K562 (cell line): ENCODE measurements at regions not wholly inside any gene's neighbourhood (a gene's known extent, or its start where the extent isn't known, plus 50 kb on each side); places are given as distances from the start of the nearest gene placed in this dataset.

Experiments used
- ATAC-seq: fragments of 200-7000 bp; cut with Tn5 transposase; 3 replicates; pipeline ENCODE4 v1.9.1; 2020; ENCODE audit warnings: moderate library complexity
- BruUV-seq: library from RNA; stranded (reverse); fragments of 400-500 nt; replicated peaks from 2 replicates; lab custom pipeline; 2021; lab: Mats Ljungman, UMichigan
- CTCF ChIA-PET: fragments of 300-600 bp; formaldehyde crosslinking; extraction: SDS; loops from one replicate; lab custom pipeline; 2021; ENCODE audit warnings: low intra/inter-chr PET ratio; lab: Yijun Ruan, JAX
- POLR2A ChIA-PET: fragments of 300-600, 350-650 bp; sonication (Branson Sonifier 250); formaldehyde crosslinking; extraction: SDS; loops from one replicate; lab custom pipeline; 2021; ENCODE audit warnings: antibody characterized with exemption, inconsistent platforms; lab: Yijun Ruan, JAX
- DNase-seq, 4 experiments: peaks; one replicate each; pipeline versions ENCODE4 v3.0.0 to v3.0.0-alpha.2; 2011 to 2018; ENCODE audit warnings: low spot score in 3 of 4, mixed read lengths in 3 of 4; ENCODE audit errors: extremely low read depth in 1 of 4
- FAIRE-seq: peaks from 2 replicates; lab custom pipeline; 2011; peaks lifted over from hg19 to GRCh38; lab: Jason Lieb, UNC
- H2AFZ ChIP-seq: 2 replicates; pipeline ENCODE4 v1.6.0; 2011; ENCODE audit warnings: low read depth, low read length, control low read depth, inconsistent platforms
- H3K27ac ChIP-seq: fragments of 200-600 bp; 3 replicates; pipeline ENCODE4 v1.8.0; 2011; ENCODE audit warnings: low read depth, mild to moderate bottlenecking, control low read depth, inconsistent platforms, low read length, moderate library complexity, mixed read lengths; ENCODE audit errors: extremely low read depth
- H3K27me3 ChIP-seq, 2 experiments: fragments of 300-600 bp in 1 of 2; 2 replicates in 1 of 2; 3 replicates in 1 of 2; pipeline versions ENCODE4 v1.6.0 to v1.8.0; 2011; ENCODE audit warnings: inconsistent platforms in 2 of 2, low read length in 2 of 2, mild to moderate bottlenecking in 1 of 2, mixed read lengths in 1 of 2, moderate library complexity in 1 of 2; ENCODE audit not compliant: control insufficient read depth in 2 of 2, insufficient read depth in 2 of 2
- H3K36me3 ChIP-seq: fragments of 300-600 bp; 3 replicates; pipeline ENCODE4 v1.8.0; 2011; ENCODE audit warnings: mild to moderate bottlenecking, low read length, inconsistent platforms; ENCODE audit not compliant: control insufficient read depth, insufficient read depth
- H3K4me1 ChIP-seq, 2 experiments: fragments of 200-600 bp in 1 of 2; replicated peaks in 1 of 2; 2 replicates in 1 of 2; 3 replicates in 1 of 2; pipeline versions ENCODE4 v1.5.1 to v1.8.0; 2011; ENCODE audit warnings: inconsistent platforms in 2 of 2, low read length in 2 of 2, mild to moderate bottlenecking in 1 of 2, mixed read lengths in 1 of 2, moderate library complexity in 1 of 2; ENCODE audit not compliant: control insufficient read depth in 2 of 2, insufficient read depth in 2 of 2
- H3K4me2 ChIP-seq: 2 replicates; pipeline ENCODE4 v1.6.1; 2011; ENCODE audit warnings: low read length, control low read depth, inconsistent platforms, mixed read lengths; ENCODE audit not compliant: insufficient read depth
- H3K4me3 ChIP-seq: fragments of 200-600 bp; sonication (generic), shearing (Covaris generic); 2 replicates; pipeline ENCODE4 v1.5.1; 2016; ENCODE audit warnings: control low read depth, inconsistent platforms
- H3K79me2 ChIP-seq: fragments of 200-600 bp; 3 replicates; pipeline ENCODE4 v1.8.0; 2011; ENCODE audit warnings: low read length, inconsistent platforms; ENCODE audit not compliant: control insufficient read depth, insufficient read depth
- H3K9ac ChIP-seq, 2 experiments: 2 replicates each; pipeline versions ENCODE4 v1.6.0 to v1.6.1; 2011; ENCODE audit warnings: low read depth in 2 of 2, low read length in 2 of 2, control low read depth in 1 of 2, inconsistent platforms in 1 of 2, mild to moderate bottlenecking in 1 of 2, mixed read lengths in 1 of 2; ENCODE audit not compliant: insufficient read depth in 1 of 2
- H3K9me1 ChIP-seq: one replicate; pipeline ENCODE4 v1.6.0; 2011; ENCODE audit warnings: inconsistent platforms, mild to moderate bottlenecking, low read length, moderate library complexity; ENCODE audit not compliant: control insufficient read depth, insufficient read depth
- H3K9me3 ChIP-seq: replicated peaks from 2 replicates; pipeline ENCODE4 v1.5.1; 2011; ENCODE audit warnings: low read depth, low read length, inconsistent platforms; ENCODE audit not compliant: control insufficient read depth, insufficient read depth
- H4K20me1 ChIP-seq: replicated peaks from 2 replicates; pipeline ENCODE4 v1.6.1; 2011; ENCODE audit warnings: low read length, inconsistent platforms, mixed read lengths; ENCODE audit not compliant: control insufficient read depth, insufficient read depth
- ARID1B ChIP-seq: fragments of 450-650 bp; IDR thresholded peaks from 2 replicates; pipeline ENCODE4 v1.6.1; 2016; ENCODE audit warnings: antibody characterized with exemption, mild to moderate bottlenecking, inconsistent platforms
- ATF3 ChIP-seq, 2 experiments: fragments of 450-650 bp in 1 of 2; sonication (generic) in 1 of 2; formaldehyde crosslinking in 1 of 2; IDR thresholded peaks in 1 of 2; conservative IDR thresholded peaks in 1 of 2; 2 replicates each; pipeline versions ENCODE4 v1.6.1 to v1.8.1; 2016 to 2023; ENCODE audit warnings: mild to moderate bottlenecking in 2 of 2, moderate library complexity in 2 of 2, inconsistent platforms in 1 of 2, missing genetic modification reagents in 1 of 2
- CBFA2T3 ChIP-seq: fragments of 450-650 bp; IDR thresholded peaks from 2 replicates; pipeline ENCODE4 v1.6.1; 2017
- FUS ChIP-seq: fragments of 200-400 bp; formaldehyde crosslinking; optimal IDR thresholded peaks from 2 replicates; pipeline ENCODE3; 2017; ENCODE audit warnings: low read depth, low read length
- HNRNPLL ChIP-seq: fragments of 200-400 bp; formaldehyde crosslinking; IDR thresholded peaks from 2 replicates; pipeline ENCODE4 v1.6.1; 2017; ENCODE audit warnings: low read length, low read depth, mild to moderate bottlenecking; ENCODE audit not compliant: poor library complexity, severe bottlenecking
- NR2C1 ChIP-seq, 2 experiments: fragments of 450-650 bp; IDR thresholded peaks; 2 replicates each; pipeline ENCODE4 v1.6.1; 2017; ENCODE audit warnings: mild to moderate bottlenecking in 2 of 2, antibody characterized with exemption in 1 of 2, inconsistent platforms in 1 of 2, missing compliant biosample characterization in 1 of 2, missing genetic modification characterization in 1 of 2
- NR2C2 ChIP-seq, 2 experiments: fragments of 200-800 bp in 1 of 2; sonication (Bioruptor generic) in 1 of 2; sonication (generic) in 1 of 2; formaldehyde crosslinking in 1 of 2; IDR thresholded peaks; 2 replicates each; pipeline versions ENCODE4 v1.6.1 to v1.8.0; 2016 to 2022; ENCODE audit warnings: mild to moderate bottlenecking in 1 of 2, missing compliant biosample characterization in 1 of 2, missing genetic modification characterization in 1 of 2, missing genetic modification reagents in 1 of 2
- PTBP1 ChIP-seq: fragments of 200-400 bp; formaldehyde crosslinking; IDR thresholded peaks from 2 replicates; pipeline ENCODE4 v1.6.1; 2017; ENCODE audit warnings: low read depth, low read length
- RFX1 ChIP-seq: fragments of 450-650 bp; IDR thresholded peaks from 2 replicates; pipeline ENCODE4 v1.6.1; 2016; ENCODE audit warnings: mild to moderate bottlenecking, moderate library complexity
- SRF ChIP-seq, 2 experiments: fragments of 250-450, 450-650 bp in 1 of 2; sonication (Bioruptor Pico) in 1 of 2; sonication (generic) in 1 of 2; formaldehyde crosslinking; IDR thresholded peaks; 2 replicates each; pipeline versions ENCODE4 v1.5.0 to v1.5.1; 2020 to 2022; ENCODE audit warnings: mild to moderate bottlenecking in 1 of 2, missing genetic modification reagents in 1 of 2
- ZNF830 ChIP-seq: fragments of 250-450 bp; sonication (Bioruptor Pico); IDR thresholded peaks from 2 replicates; pipeline ENCODE4 v1.5.0; 2021; ENCODE audit warnings: mild to moderate bottlenecking
- WGBS: fragments of 100-300 bp; shearing (Covaris generic); methylation state at CpG from one replicate; pipeline ENCODE4 v1.1.6; 2016; ENCODE audit warnings: low coverage, mixed read lengths; ENCODE audit not compliant: insufficient coverage; ENCODE audit errors: missing lambda C conversion rate; 5-methylcytosine and 5-hydroxymethylcytosine counted together
- in situ Hi-C: fragments of 300-500 bp; cut with MboI; formaldehyde crosslinking; loops from 4 replicates; pipeline ENCODE4 v1.15.0; 2018; ENCODE audit warnings: inconsistent platforms, mixed read lengths
- intact Hi-C: fragments of 100-400 bp; cut with micrococcal nuclease; formaldehyde crosslinking; loops from 2 replicates; pipeline ENCODE4 v1.14.2; 2022

GRCh38 chr6:147078602-147079001 lies 125.6 kb upstream of the STXBP5 start:
- in situ Hi-C loops (no loop called here), intact Hi-C loops (no loop called here)
- POLR2A ChIA-PET, result interaction anchor here (1.1 kb wide), 1 partner anchor 32 kb away, joined by 3 read pairs; no protein-coding TSS in a partner anchor
- FAIRE-seq, result no peak
- no peak for DNase-seq
- H3K27ac ChIP-seq, result no peak overlapping the region
- no peak overlapping the region for H3K9ac ChIP-seq
- no peak overlapping the region for H2AFZ ChIP-seq
- 0 out of 2 replicates have a peak, but pooled peaks have one; percentile 11 for TF ChIP-seq NR2C1 (IDR thresholded peaks at IDR 0.05)
- no peak for TF ChIP-seq NR2C1 (tag; IDR thresholded peaks at IDR 0.05)
- TF ChIP-seq SRF (CRISPR knock-in tag; IDR thresholded peaks at IDR 0.05), result no peak
- peak; percentile 34 for TF ChIP-seq ARID1B
- no peak for TF ChIP-seq ZNF830 (CRISPR knock-in tag)
- TF ChIP-seq ATF3 (IDR thresholded peaks at IDR 0.05), result peak; percentile 43
- no peak for TF ChIP-seq ATF3 (CRISPR knock-in tag; conservative IDR thresholded peaks at IDR 0.05)
- no peak for TF ChIP-seq NR2C2 (CRISPR knock-in tag; IDR thresholded peaks at IDR 0.05)
- TF ChIP-seq NR2C2 (tag; IDR thresholded peaks at IDR 0.05), result 0 out of 2 replicates have a peak, but pooled peaks have one; percentile 16
- TF ChIP-seq RFX1, result no peak
- no peak for TF ChIP-seq FUS
- no peak for TF ChIP-seq HNRNPLL
- no peak for TF ChIP-seq PTBP1
- TF ChIP-seq CBFA2T3, result peak; percentile 40
- no peaks in the 10 kb centered on the region for H3K27me3 ChIP-seq
- WGBS, result 34% methylated on average over 2 of the region's 2 CpGs
- no TSS peak for BruUV-seq
- H4K20me1 ChIP-seq, result no peaks in the 10 kb centered on the region
- H3K9me1 ChIP-seq, result no peaks in the 10 kb centered on the region
- no peak overlapping the region for H3K4me3 ChIP-seq
- no peak overlapping the region for H3K4me2 ChIP-seq
- H3K9me3 ChIP-seq, result no peaks in the 10 kb centered on the region
- CTCF ChIA-PET, result no interaction called here
- no peaks in the 10 kb centered on the region for H3K4me1 ChIP-seq
- H3K36me3 ChIP-seq, result no peaks in the 10 kb centered on the region
- no peaks in the 10 kb centered on the region for H3K79me2 ChIP-seq
- peak; percentile 52; the same call in 2 of the 3 replicates for ATAC-seq
